ENCODE measurements at regions not wholly inside any gene's neighbourhood (a gene's known extent, or its start where the extent isn't known, plus 50 kb on each side); places are given as distances from the start of the nearest gene placed in this dataset.

DNA sequence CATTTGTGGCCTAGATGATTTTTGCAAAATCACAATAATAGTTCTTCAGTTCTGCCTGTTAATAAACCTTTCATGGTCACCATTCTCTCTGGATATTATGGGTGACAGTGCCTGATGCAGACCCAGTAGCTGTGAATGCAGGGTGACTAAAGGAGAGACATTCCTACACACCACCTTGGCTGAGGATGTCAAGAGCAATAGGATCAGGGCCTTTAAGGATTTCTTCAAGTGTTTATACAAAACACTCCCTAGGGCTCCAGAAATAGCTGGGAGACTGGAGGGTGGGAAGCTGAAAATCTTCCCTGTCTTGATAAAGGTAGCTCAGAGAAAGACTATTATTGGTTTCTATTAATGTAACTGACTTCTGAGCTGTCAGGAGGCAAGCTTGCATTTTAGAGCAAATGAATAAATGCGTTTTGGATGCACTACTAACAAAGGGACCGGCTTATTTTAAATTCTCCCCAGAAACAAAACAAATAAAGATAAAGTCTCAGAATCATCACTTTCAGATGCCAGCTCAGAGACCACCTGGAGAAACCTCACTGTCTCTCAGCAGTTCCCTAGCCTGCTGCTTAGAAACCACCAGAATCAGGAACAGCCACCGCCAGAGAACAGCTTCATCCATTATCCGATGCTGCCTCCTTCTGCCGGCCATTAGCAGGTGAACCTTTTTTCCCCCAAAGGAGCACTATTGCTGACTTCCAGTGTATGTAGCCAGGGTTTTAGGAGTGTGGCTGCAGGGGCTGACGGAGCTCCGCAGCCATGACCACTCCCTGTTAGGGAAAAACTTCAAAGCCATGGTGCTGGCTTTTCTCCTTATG, 171.4 kb upstream of the DYNLRB2 start:
- intact Hi-C loops (cut with DNase I) = no loop called here
- no peak for DNase-seq (ENCODE audit: low spot score)

DNA sequence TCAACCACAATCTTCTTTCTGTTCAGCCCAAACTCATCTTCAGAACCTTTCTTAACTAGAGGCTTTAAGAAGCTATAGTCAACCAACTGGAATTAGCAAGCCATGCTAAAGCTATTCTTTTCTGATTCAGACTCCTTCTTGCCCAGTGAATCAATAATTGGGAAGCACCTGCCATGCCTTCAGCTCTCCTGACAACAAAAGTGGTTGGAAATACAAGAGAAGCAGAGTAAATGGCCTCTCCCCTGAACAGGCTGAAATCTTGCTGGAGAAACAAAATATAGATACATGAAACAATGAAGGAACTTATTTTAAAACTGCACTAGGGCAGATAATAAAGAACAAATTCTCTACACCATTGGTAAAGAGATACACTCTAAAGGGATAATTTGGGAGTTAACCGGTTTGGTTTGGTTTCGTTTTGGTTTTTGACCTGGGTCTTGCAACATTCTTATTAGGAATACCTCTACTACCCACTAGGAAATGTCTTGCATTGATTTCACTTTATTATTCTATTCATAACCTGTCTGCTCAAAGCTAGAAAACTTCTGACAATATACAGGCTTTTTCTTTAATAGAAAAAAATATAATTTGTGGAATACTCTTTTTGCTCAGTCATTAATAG, 173.6 kb upstream of the DYNLRB2 start:
- intact Hi-C loops (cut with DNase I) = no loop called here
- no peak for DNase-seq (ENCODE audit: low spot score)

DNA sequence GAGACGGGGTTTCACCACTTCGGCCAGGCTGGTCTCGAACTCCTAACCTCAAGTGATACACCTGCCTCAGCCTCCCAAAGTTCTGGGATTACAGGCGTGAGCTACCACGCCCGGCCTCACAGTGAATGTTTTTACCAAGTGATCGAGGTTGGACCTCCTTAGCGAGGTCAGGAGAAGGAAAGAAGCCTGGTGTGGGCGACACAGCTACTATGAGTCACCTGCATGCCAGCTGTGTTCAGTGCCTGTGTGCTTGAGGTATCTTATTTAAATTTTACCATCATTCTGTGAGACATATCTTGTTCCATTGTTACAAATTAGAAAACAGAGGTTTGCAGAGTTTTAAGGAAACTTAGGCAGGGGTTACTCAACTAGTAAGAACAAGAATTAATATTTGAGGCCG, 174.8 kb upstream of the DYNLRB2 start:
- no peak for DNase-seq (ENCODE audit: low spot score)
- intact Hi-C loops (cut with DNase I) = no loop called here

DNA sequence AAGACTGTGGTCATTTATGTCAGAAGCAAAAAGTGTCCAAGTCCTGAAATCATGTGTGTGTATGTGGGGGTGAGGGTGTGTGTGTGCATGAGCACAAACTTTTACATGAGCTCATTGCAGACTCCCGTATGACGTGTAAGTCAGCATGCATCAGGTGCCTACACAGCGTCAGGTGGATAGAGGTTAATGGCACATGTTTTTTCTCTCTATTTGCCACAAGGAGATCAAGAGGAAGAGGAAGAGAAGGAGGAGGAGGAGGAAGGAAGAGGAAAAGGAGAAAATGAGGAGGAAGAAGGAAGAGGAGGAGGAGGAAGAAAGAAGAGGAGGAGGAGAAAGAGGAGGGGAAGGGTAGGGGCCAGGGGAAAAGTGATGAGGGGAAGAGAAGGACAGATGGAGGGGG, 178.0 kb upstream of the DYNLRB2 start:
- DNase-seq (ENCODE audit: low spot score) = no peak
- intact Hi-C loops (cut with DNase I) = no loop called here

DNA sequence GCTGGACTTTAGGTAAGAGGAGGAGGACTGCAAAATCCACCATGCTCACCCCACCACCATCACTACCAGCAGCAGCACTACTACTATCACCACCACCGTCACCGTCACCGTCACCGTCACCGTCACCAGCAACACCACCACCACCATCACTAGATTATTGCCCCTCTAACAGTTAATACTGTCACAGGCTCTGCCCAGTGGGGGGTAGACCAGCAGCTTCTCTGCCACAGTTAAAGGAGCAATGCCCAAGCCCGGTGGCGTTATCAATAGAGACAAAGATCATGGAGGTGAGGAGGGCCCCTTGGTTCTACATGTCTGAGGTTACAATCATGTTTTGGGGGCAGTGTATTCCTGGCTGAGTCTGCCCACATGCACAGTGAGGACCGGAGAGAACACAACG, 184.4 kb upstream of the DYNLRB2 start:
- no peak for DNase-seq (ENCODE audit: low spot score)
- intact Hi-C loops (cut with DNase I) = no loop called here

DNA sequence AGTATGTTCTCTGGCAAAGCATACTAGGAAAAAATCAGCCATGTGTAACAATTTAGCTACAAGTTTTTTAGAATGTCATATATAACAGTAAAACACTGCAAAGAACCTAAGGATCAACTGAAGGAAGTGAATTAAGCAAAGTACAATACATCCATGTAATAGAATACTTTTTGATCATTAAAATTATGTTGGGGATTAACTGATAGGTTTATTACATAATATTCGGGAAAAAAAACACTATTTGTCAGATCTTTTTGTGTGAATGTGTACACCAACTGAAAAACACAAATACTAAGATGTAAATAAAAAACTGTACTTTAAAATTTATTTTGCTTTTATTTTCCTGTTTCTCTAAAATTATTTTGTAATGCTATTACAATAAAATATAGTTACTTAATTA, 185.5 kb upstream of the DYNLRB2 start:
- no peak for DNase-seq (ENCODE audit: low spot score)
- intact Hi-C loops (cut with DNase I) = no loop called here

DNA sequence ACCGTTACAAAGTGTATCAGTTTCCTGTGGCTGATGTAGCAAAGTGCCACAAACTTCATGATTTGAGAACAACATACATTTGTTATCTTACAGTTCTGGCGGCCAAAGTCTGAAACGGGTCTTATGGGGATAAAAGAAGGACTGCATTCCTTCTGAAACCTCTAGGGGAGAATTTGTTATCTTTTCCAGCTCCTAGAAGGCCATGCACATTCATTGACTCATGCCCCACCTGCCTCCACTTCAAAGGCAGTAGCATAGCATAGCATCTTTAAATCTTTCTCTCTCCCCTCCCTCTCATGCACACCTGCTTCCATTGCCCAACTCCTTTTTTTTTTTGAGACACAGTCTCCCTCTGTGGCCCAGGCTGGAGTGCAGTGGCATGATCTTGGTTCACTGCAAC, 190.7 kb upstream of the DYNLRB2 start:
- intact Hi-C loops (cut with DNase I) = no loop called here
- no peak for DNase-seq (ENCODE audit: low spot score)

DNA sequence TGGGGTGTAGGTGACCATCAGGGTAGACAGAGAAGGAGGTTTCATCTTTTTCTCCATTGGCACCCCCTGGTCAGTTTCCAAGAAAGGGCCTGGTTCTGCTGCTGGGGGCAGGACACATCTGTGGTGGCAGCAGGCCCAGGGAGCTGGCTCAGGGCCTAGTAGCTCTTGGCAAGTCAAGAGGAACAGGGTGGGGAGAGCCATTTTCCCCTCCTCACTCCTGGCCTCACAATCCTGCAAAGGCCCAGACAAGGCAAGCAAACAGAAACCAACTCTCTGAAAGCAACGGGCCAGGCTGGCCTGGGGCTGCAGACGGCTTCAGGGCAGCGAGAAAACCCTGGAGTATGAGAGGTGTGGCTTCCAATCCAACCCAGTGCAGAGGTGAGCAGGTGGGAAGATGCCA, 192.9 kb upstream of the DYNLRB2 start:
- intact Hi-C loops (cut with DNase I) = no loop called here
- DNase-seq (ENCODE audit: low spot score) = no peak

DNA sequence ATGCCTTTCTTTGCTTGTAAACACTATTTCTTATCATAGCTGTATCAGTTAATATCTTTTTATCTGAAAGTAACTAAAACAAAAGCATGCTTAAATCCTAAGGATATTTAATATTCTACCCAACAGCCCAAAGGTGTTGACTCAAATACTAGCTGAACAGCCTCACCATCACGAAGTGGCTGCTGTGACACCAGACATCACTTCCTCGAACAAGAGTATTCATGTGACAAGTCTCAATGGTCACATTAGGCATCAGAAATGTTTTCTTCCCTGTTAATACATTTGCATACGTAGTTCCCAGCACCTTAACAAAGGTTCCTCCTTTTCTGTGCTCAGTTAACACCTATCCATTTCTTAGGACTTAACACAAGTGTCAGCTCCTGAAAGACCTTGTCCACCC, 193.8 kb upstream of the DYNLRB2 start:
- DNase-seq (ENCODE audit: low spot score) = no peak
- intact Hi-C loops (cut with DNase I) = no loop called here

DNA sequence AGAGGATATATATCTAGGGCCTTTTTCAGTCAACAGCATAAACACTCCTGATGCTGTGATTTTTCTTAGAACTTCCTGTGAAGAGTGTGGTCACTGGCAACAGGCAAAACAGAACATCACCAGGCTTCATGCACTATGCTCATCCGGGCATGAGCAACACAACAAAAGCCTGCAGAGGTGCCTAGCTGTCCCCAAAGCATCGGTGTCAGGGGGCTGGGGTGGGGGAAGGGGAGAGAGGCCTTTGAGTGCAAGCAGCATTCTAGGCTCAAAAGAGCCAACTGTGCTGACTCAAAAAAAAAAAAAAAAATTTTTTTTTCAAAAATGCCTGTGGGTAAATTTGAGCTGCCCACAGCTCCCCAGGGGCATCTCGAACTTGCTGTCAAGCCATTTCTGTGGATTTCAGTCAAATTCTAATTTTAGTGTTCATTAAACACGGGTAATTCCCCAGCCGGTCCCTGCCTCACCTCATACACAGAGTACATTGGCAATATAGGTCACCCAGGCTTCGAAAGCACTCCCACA, 194.6 kb upstream of the DYNLRB2 start:
- intact Hi-C loops (cut with DNase I) = no loop called here
- DNase-seq (ENCODE audit: low spot score) = no peak

DNA sequence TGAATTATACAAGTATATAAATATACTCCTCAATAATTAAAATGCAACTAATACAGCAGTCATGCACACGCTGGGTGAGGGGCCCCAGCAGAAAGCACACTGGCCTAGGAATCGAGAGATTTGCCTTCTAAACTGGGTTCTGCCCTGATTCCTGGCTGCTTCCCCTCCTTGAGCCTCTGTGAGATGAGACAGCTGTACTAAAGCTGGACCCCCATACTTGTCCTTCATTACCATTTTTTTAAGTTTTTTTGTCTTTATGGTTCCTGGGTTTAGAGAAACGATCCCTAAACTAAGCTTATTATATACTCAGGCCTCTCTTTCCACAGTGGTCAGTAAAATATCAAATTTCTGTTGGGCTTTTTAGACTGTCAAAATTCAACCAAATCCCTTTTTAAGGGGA, 195.1 kb upstream of the DYNLRB2 start:
- intact Hi-C loops (cut with DNase I) = no loop called here
- DNase-seq (ENCODE audit: low spot score) = no peak

DNA sequence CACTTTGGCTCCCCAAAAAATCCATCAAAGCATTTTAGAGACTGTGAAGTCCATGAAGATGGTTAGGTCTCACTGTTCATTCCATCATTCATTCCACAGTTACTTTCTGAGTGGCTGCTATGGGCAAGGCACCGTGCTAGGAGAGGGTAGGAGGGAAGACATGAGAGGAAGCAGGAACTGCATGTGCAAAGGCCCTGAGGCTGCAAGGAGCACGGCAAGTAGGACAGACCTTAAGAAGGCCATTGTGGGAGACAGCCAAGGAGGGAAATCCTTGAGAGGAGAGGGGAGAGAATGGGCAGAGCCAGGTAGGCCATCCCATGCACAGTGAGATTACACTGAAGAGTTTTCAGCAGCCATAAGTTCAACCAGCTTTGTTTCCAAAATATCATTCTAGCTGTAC, 196.2 kb upstream of the DYNLRB2 start:
- no peak for DNase-seq (ENCODE audit: low spot score)
- intact Hi-C loops (cut with DNase I) = no loop called here

DNA sequence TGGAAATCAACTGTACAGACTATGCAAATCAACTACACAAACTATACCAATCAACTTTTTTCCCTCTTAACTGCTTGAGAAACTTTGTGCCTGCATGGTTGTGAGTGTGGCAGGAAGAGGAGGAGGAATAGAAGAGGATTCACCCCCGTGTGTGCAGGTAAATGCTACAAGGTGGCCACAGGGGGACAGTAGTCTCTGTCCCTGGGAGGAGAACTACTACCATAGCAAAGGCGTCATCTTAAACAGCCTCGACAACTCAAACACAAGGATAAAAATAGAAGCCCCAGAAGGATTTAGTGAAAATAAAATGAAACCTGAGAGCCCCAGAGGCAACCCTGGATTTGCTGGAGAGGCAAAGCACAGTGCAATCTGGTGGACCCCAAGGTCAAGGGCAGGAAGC, 199.5 kb upstream of the DYNLRB2 start:
- no peak for DNase-seq (ENCODE audit: low spot score)
- intact Hi-C loops (cut with DNase I) = no loop called here

DNA sequence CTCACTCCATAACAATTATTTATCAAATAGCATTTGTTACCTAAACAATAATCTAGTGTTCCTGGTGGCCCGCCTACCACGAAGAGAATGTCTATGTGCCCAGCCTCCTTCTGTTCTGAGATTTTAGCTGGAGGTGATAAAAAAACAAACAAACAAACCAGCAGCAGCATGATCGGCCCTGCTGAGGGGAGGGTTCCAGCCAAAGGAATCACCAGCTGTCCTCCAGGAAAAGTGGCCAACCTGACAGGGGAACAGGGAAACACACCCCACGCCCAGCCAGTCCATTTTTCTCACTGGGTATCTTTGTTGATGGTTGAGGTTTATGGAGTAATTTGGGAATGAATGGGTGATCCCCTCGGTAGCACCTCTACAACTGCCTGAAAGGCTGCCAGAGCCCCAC, 203.0 kb upstream of the DYNLRB2 start:
- intact Hi-C loops (cut with DNase I) = no loop called here
- DNase-seq (ENCODE audit: low spot score) = no peak

DNA sequence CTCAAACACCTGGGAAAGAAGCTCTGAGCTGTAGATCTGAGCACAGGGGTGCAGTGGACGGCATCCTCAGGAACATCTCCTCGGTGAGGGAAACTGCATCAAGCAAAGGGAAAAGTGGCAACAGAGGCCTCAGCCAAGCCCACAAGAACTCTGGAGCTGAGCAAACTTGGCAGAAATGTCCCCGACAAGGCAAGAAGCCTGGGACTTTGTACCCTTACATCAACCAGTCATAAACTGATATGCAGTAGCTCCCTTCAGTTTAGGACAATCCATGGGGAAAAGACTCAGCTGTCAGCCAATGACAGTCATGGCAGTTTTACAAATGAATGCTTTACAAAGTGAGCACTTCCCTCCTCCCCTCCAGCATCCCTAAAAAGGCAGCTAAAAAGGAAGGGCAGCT, 210.0 kb upstream of the DYNLRB2 start:
- DNase-seq (ENCODE audit: low spot score) = no peak
- intact Hi-C loops (cut with DNase I) = no loop called here

DNA sequence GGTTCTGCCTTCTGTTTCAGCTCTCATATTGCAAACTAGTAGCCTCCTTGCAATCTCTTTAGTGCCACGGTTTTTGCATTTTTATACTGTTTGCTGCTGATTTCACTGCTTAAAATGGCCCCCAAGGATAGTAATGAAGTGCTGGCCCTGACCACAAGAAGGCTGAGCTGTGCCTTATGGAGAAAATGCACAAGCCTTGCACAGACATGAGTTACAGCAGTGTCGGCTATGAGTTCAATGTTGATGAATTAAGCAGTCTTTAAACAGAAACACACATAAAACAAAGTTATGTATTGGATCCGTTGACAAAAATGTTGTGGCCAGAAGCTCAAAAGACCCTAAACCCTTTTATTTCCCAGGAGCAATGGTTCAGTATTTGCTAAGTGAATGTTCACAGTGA, 210.6 kb upstream of the DYNLRB2 start:
- intact Hi-C loops (cut with DNase I) = no loop called here
- DNase-seq (ENCODE audit: low spot score) = no peak

DNA sequence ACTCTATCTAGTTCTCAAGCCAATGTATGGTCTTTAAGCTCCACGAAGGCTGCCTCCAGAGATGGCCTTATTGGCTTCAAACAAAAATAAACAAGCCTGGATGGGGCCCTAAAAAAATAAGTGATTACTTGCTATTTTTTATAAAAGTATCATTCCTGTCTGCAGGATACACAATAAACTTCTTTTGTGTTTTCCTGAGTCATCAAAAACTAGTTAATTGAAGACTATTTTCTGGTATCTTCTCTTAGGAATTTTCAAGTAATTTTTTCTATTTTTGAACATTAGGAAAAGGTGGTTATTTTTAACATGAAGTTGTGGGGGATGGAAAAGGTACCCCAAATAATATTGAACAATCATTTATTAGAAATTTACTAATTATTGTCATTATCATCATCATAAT, 213.1 kb upstream of the DYNLRB2 start:
- intact Hi-C loops (cut with DNase I) = no loop called here
- no peak for DNase-seq (ENCODE audit: low spot score)

DNA sequence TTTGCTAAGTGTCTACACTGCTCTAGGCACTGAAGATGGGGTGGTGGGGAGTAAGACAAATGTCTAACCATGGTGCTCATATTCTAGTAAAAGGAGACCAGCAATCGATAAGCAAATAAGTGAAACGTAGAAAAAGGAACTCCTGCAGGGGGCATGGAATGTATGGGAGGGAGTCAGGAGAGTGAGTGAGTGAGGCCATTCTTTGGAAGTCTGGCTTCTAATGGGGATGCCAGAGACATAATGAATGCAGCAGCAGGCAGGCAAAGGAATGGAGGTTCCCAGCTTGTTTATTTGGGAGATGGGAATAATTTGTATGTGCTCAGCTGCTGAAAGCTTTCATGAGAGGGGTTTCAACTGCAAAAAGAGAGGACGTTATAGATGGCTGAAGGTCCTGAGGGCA, 216.4 kb upstream of the DYNLRB2 start:
- intact Hi-C loops (cut with DNase I) = no loop called here
- no peak for DNase-seq (ENCODE audit: low spot score)

DNA sequence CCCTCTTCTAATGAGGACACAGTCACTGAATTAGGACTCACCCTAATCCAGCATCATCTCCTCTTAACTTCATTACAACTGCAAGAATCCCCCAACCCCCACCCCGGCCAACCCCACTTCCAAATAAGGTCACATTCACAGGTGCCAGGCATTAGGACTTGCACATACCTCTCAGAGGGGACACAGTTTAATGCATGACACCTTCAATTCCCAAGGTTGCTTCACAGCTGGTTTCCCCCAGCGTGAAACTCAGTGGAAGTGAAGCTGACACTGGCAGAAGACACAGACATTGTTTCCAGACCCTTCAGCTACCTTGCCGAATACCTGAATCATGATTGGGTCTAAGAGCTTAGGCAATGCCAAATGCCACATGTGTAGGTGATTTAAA, 217.0 kb upstream of the DYNLRB2 start:
- no peak for DNase-seq (ENCODE audit: low spot score)
- intact Hi-C loops (cut with DNase I) = no loop called here

DNA sequence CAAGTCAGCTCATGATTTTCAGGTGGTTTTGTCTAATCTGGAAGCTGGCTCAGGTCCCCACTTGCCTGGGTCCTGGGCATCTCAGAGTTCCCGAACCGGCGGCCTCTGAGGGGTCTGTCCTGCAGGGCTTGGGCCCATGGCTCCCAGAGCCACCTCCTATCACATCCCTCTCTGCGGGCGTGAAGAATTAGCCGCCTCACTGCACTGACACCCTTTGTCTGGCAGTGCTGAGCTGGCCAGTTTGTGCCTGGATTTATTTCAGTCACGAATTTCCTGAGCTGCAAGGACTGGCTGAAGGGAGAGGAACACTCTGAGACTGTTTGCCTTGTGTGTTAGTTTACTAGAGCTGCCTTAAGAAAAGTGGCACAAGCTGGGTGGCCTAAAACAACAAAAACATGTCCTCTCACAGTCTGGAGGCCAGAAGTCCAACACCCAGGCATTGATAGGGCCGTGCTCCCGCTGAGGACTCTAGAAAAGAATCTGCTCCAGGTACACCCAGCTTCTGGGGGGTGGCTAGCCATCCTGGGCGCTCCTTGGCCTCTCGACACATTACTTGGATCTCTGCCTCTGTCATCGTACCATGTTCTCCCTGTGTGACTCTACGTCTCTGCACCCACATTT, 217.5 kb upstream of the DYNLRB2 start:
- no peak for DNase-seq (ENCODE audit: low spot score)
- intact Hi-C loops (cut with DNase I) = no loop called here

DNA sequence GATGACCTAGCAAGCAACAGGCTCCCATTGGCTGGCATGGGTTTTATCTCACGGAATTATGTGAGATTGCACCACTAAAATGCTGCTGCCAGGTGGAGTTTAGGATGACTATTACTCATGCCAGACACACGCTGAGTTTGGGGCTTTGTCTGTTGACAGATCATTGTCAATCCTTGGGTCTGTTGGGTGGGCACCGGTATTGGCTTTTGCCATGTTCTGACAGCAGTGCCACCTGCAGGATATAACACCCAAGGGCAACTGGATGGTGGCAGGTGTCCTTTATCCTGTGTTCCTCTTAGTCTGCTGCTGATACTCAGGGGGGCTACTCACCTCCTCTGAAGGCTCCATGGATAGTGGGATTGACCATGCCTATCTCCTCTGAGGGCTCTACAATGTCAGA, 221.6 kb upstream of the DYNLRB2 start:
- no peak for DNase-seq (ENCODE audit: low spot score)
- intact Hi-C loops (cut with DNase I) = no loop called here

All from cardiac septum (tissue), 1 donor.